ENCODE measurements at regions not wholly inside any gene's neighbourhood (a gene's known extent, or its start where the extent isn't known, plus 50 kb on each side); places are given as distances from the start of the nearest gene placed in this dataset.

DNA sequence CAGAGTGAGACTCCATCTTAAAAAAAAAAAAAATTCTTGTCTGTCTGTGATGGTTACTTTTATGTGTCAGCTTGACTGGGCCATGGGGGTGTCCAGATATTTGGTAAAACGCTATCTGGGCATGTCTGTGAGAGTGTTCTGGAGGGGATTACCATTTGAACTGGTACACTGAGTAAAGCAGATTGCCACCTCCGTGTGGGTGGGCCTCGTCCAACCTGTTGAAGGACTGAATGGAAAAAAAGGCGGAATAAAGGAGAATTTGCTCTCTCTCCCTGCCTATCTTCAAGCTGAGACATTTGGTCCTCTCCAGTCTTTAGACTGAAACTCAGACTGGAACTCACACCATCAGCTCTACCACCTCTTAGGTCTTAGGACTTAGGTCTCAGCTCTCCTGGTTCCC is 82.8 kb downstream of the MIS18A start:
- Histone ChIP-seq H3K36me3 (ENCODE audit: control insufficient read depth in 1 of 2, insufficient read depth in 2 of 2, low read depth in 1 of 2, low read length in 2 of 2) (no peaks in the 10 kb centered on the region), H3K14ac (ENCODE audit: low read length in 2 of 2) (no peak overlapping the region), H4K8ac (ENCODE audit: low read length) (no peak overlapping the region), H3K4me1 (ENCODE audit: control insufficient read depth, insufficient read depth, low read depth, low read length) (no peaks in the 10 kb centered on the region), H3K23ac (ENCODE audit: low read length in 2 of 2) (no peak overlapping the region), H3K9me3 (ENCODE audit: control insufficient read depth, low read length) (no peaks in the 10 kb centered on the region), H2BK5ac (ENCODE audit: low read depth, low read length, poor library complexity, severe bottlenecking) (no peak overlapping the region), H2BK120ac (ENCODE audit: low read depth, low read length) (no peak overlapping the region), H3K18ac (ENCODE audit: low read depth in 1 of 2, low read length in 2 of 2) (no peak overlapping the region), H3K4me3 (ENCODE audit: insufficient read depth in 1 of 2, low read depth in 1 of 2, low read length in 2 of 2) (no peak overlapping the region), H3K79me1 (replicated peaks; ENCODE audit: low read length, poor library complexity, severe bottlenecking) (no peaks in the 10 kb centered on the region), H2AFZ (ENCODE audit: low read depth, low read length) (no peak overlapping the region), H2BK15ac (ENCODE audit: low read depth, poor library complexity, severe bottlenecking) (no peak overlapping the region), H2AK5ac (ENCODE audit: low read length, severe bottlenecking) (no peak overlapping the region), H2BK12ac (ENCODE audit: low read length in 2 of 2) (no peak overlapping the region), H3K27me3 (ENCODE audit: control insufficient read depth in 1 of 2, insufficient read depth in 1 of 2, low read length in 2 of 2) (peaks cover 0 to 2% of the 10 kb centered on the region in 2 experiments), H4K91ac (ENCODE audit: low read length) (no peak overlapping the region), H3K27ac (ENCODE audit: low read length, poor library complexity, severe bottlenecking) (no peak overlapping the region), H3K9ac (ENCODE audit: low read length) (no peak overlapping the region), H3K4ac (ENCODE audit: low read depth in 1 of 2, low read length in 2 of 2) (no peak overlapping the region), H3K4me2 (ENCODE audit: low read length, poor library complexity, severe bottlenecking) (no peak overlapping the region)
- 62% methylated on average over 4 of the region's 4 CpGs for WGBS
- DNase-seq = no peak

- no peak overlapping the region for H3K23ac ChIP-seq (ENCODE audit: low read length in 2 of 2)
- H3K4me3 ChIP-seq (ENCODE audit: insufficient read depth in 1 of 2, low read depth in 1 of 2, low read length in 2 of 2) = no peak overlapping the region
- H3K4me2 ChIP-seq (ENCODE audit: low read length, poor library complexity, severe bottlenecking) = no peak overlapping the region
- H3K4ac ChIP-seq (ENCODE audit: low read depth in 1 of 2, low read length in 2 of 2) = no peak overlapping the region
- H3K27me3 ChIP-seq (ENCODE audit: control insufficient read depth in 1 of 2, insufficient read depth in 1 of 2, low read length in 2 of 2) = peaks cover 0 to 21% of the 10 kb centered on the region in 2 experiments
- H2BK15ac ChIP-seq (ENCODE audit: low read depth, poor library complexity, severe bottlenecking) = no peak overlapping the region
- H3K14ac ChIP-seq (ENCODE audit: low read length in 2 of 2) = no peak overlapping the region
- H2AFZ ChIP-seq (ENCODE audit: low read depth, low read length) = no peak overlapping the region
- H3K79me1 ChIP-seq (replicated peaks; ENCODE audit: low read length, poor library complexity, severe bottlenecking) = no peaks in the 10 kb centered on the region
- no peak overlapping the region for H4K8ac ChIP-seq (ENCODE audit: low read length)
- H3K27ac ChIP-seq (ENCODE audit: low read length, poor library complexity, severe bottlenecking) = no peak overlapping the region
- 80% methylated on average over 7 of the region's 7 CpGs for WGBS
- H3K4me1 ChIP-seq (ENCODE audit: control insufficient read depth, insufficient read depth, low read depth, low read length) = no peaks in the 10 kb centered on the region
- H2BK5ac ChIP-seq (ENCODE audit: low read depth, low read length, poor library complexity, severe bottlenecking) = no peak overlapping the region
- H4K91ac ChIP-seq (ENCODE audit: low read length) = no peak overlapping the region
- H2BK12ac ChIP-seq (ENCODE audit: low read length in 2 of 2) = no peak overlapping the region
- no peaks in the 10 kb centered on the region for H3K36me3 ChIP-seq (ENCODE audit: control insufficient read depth in 1 of 2, insufficient read depth in 2 of 2, low read depth in 1 of 2, low read length in 2 of 2)
- DNase-seq = no peak
- H3K9ac ChIP-seq (ENCODE audit: low read length) = no peak overlapping the region
- H2BK120ac ChIP-seq (ENCODE audit: low read depth, low read length) = no peak overlapping the region
- no peak overlapping the region for H3K18ac ChIP-seq (ENCODE audit: low read depth in 1 of 2, low read length in 2 of 2)
- H2AK5ac ChIP-seq (ENCODE audit: low read length, severe bottlenecking) = no peak overlapping the region
- H3K9me3 ChIP-seq (ENCODE audit: control insufficient read depth, low read length) = no peaks in the 10 kb centered on the region
Measured at GRCh38 chr21:32193098-32193465, 85.8 kb downstream of the MIS18A start.

DNA sequence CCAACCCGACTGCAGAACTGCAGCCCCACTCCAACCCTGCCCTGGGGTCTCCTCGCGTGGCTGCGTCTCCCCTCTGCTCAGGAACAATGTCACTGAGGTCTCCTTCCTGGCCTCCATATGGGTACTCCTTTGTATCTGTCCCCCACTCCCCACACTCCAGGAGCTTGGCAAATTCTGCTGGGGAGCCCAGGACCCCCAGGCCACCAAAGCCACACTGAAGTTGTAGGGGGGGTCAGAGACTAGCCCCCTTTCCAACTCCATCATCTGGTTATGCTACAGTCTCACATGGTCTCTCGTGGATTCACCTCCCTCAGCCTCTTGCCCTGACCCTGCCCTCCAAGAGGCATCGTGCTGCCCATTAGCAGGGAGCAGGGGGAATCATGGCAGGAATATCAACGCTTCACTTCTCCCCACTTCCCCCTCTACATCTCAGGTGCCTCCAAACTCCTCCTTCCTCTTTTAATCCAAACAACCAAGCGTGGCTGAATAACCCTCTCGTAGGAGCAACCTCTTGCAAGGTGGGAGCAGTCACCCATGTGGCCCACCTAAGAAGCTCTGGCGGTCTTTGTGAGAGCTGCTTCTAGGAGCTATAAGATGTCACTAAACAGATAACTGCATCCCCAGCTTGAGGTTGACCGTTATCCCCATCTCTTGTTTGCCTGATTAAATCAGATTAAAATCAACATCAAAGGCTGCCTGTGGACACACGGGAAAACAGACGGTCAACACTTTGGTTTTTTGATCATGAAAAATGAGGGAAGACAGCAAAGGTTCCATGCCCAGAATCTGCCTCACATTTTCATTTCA is 86.4 kb downstream of the MIS18A start:
- Histone ChIP-seq H4K91ac (ENCODE audit: low read length) (no peak overlapping the region), H2BK15ac (ENCODE audit: low read depth, poor library complexity, severe bottlenecking) (no peak overlapping the region), H2BK5ac (ENCODE audit: low read depth, low read length, poor library complexity, severe bottlenecking) (no peak overlapping the region), H3K9me3 (ENCODE audit: control insufficient read depth, low read length) (no peaks in the 10 kb centered on the region), H3K36me3 (ENCODE audit: control insufficient read depth in 1 of 2, insufficient read depth in 2 of 2, low read depth in 1 of 2, low read length in 2 of 2) (no peaks in the 10 kb centered on the region), H2AFZ (ENCODE audit: low read depth, low read length) (no peak overlapping the region), H2BK12ac (ENCODE audit: low read length in 2 of 2) (no peak overlapping the region), H3K27me3 (ENCODE audit: control insufficient read depth in 1 of 2, insufficient read depth in 1 of 2, low read length in 2 of 2) (peaks cover 0 to 23% of the 10 kb centered on the region in 2 experiments), H3K23ac (ENCODE audit: low read length in 2 of 2) (no peak overlapping the region), H4K8ac (ENCODE audit: low read length) (no peak overlapping the region), H3K79me1 (replicated peaks; ENCODE audit: low read length, poor library complexity, severe bottlenecking) (no peaks in the 10 kb centered on the region), H3K4me2 (ENCODE audit: low read length, poor library complexity, severe bottlenecking) (no peak overlapping the region), H3K14ac (ENCODE audit: low read length in 2 of 2) (no peak overlapping the region), H3K18ac (ENCODE audit: low read depth in 1 of 2, low read length in 2 of 2) (no peak overlapping the region), H2BK120ac (ENCODE audit: low read depth, low read length) (no peak overlapping the region), H3K9ac (ENCODE audit: low read length) (no peak overlapping the region), H3K27ac (ENCODE audit: low read length, poor library complexity, severe bottlenecking) (no peak overlapping the region), H3K4ac (ENCODE audit: low read depth in 1 of 2, low read length in 2 of 2) (no peak overlapping the region), H3K4me3 (ENCODE audit: insufficient read depth in 1 of 2, low read depth in 1 of 2, low read length in 2 of 2) (no peak overlapping the region), H2AK5ac (ENCODE audit: low read length, severe bottlenecking) (no peak overlapping the region), H3K4me1 (ENCODE audit: control insufficient read depth, insufficient read depth, low read depth, low read length) (no peaks in the 10 kb centered on the region)
- DNase-seq = no peak
- 73% methylated on average over 13 of the region's 13 CpGs for WGBS

- no peak for DNase-seq
- Histone ChIP-seq H3K27ac (ENCODE audit: low read length, poor library complexity, severe bottlenecking) (no peak overlapping the region), H2BK15ac (ENCODE audit: low read depth, poor library complexity, severe bottlenecking) (no peak overlapping the region), H2AK5ac (ENCODE audit: low read length, severe bottlenecking) (no peak overlapping the region), H2AFZ (ENCODE audit: low read depth, low read length) (no peak overlapping the region), H3K27me3 (ENCODE audit: control insufficient read depth in 1 of 2, insufficient read depth in 1 of 2, low read length in 2 of 2) (peaks cover 0 to 38% of the 10 kb centered on the region in 2 experiments), H3K23ac (ENCODE audit: low read length in 2 of 2) (no peak overlapping the region), H3K4me1 (ENCODE audit: control insufficient read depth, insufficient read depth, low read depth, low read length) (no peaks in the 10 kb centered on the region), H2BK5ac (ENCODE audit: low read depth, low read length, poor library complexity, severe bottlenecking) (no peak overlapping the region), H3K4me3 (ENCODE audit: insufficient read depth in 1 of 2, low read depth in 1 of 2, low read length in 2 of 2) (no peak overlapping the region), H3K4ac (ENCODE audit: low read depth in 1 of 2, low read length in 2 of 2) (no peak overlapping the region), H3K18ac (ENCODE audit: low read depth in 1 of 2, low read length in 2 of 2) (no peak overlapping the region), H3K79me1 (replicated peaks; ENCODE audit: low read length, poor library complexity, severe bottlenecking) (no peaks in the 10 kb centered on the region), H3K9ac (ENCODE audit: low read length) (no peak overlapping the region), H3K36me3 (ENCODE audit: control insufficient read depth in 1 of 2, insufficient read depth in 2 of 2, low read depth in 1 of 2, low read length in 2 of 2) (no peaks in the 10 kb centered on the region), H2BK12ac (ENCODE audit: low read length in 2 of 2) (no peak overlapping the region), H4K8ac (ENCODE audit: low read length) (no peak overlapping the region), H3K14ac (ENCODE audit: low read length in 2 of 2) (no peak overlapping the region), H3K4me2 (ENCODE audit: low read length, poor library complexity, severe bottlenecking) (no peak overlapping the region), H2BK120ac (ENCODE audit: low read depth, low read length) (no peak overlapping the region), H3K9me3 (ENCODE audit: control insufficient read depth, low read length) (no peaks in the 10 kb centered on the region), H4K91ac (ENCODE audit: low read length) (no peak overlapping the region)
- 82% methylated on average over 9 of the region's 9 CpGs for whole genome bisulfite sequencing
Measured at GRCh38 chr21:32190493-32191144, 88.2 kb downstream of the MIS18A start.
